NOMO-1 treated with DMSO at 0.1 percent for 48 hours (cell line): ENCODE measurements at regions not wholly inside any gene's neighbourhood (a gene's known extent, or its start where the extent isn't known, plus 50 kb on each side); places are given as distances from the start of the nearest gene placed in this dataset.

Experiments
- DNase-seq: peaks from one replicate; lab custom pipeline; 2025; ENCODE audit not compliant: unreplicated experiment; lab: John Stamatoyannopoulos, UW

DNA sequence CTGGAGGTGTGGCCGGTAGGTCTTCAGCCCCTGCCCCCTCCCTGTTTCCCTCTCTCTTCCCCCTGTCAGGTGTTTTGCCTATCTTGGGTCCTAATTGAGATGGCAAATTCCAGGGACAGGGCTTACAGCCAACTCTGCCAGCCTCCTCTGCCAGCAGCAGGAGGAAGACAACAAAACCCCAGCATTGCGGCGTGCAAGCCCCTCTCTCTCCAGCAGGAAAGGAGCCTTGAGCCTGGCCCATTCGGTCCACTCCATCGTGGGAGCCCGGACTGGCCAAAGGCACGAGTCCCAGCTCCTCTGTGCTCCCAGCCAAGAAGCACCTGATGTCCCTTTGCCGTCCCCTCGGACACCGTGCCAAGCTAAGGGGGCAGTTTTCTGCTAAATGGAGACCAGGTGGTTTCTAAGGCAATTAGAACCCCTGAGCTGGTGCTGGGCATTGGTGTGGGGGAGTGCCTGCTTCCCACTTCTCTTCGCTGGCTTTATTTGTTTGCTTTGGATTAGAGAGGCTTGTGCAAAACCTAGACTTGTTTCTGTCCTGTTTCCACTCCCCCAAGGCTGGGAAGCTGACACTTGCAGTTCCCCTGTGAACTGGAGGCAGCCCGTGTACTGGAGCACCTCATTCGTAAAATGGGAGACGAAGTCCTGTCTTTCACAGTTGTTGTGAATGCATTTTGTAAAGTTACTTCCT lies 57.1 kb upstream of the LHX5 start:
- DNase-seq: no peak

DNA sequence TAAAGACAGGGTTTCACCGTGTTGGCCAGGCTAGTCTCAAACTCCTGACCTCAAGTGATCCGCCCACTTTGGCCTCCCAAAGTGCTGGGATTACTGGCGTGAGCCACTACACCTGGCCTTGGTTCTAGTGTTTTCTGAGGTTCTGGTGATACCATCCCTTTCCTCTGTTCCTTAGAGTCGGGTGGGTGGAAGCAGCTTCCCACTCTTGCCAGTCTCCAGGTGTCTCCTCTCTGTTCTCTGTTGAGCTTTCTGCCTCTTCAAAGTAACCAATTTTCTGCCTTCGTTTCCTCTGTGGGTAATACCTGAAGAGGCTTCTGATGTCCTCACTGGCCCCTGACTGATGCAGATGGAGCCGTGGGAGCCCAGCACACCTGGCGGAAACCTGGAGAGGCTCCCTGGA lies 53.4 kb upstream of the LHX5 start:
- DNase-seq: no peak

- DNase-seq: no peak
Measured at GRCh38 chr12:113524495-113524894, 52.8 kb upstream of the LHX5 start.

DNA sequence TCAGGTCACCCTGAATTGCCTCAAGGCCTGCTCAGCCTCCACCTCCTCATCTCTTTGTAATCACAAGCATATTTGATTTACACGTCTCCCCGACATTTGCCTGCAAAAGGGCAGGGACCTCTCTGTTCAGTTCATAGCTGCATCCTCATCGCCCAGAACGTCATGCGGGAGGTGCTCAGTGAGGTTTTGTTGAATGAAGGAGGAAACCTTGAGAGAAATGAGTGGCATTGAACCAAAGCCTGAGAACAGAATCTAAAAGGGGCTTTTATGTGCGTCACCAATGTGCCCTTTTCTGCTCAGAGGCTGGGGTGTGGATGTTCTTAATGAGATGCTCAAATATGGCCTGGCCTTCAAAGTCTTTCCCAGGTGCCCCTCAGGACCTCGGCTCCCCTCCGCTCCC lies 50.0 kb upstream of the LHX5 start:
- no peak for DNase-seq
